ENCODE measurements at regions not wholly inside any gene's neighbourhood (a gene's known extent, or its start where the extent isn't known, plus 50 kb on each side); places are given as distances from the start of the nearest gene placed in this dataset.

GRCh38 chr5:67311701-67312100 lies 115.1 kb upstream of the CD180 start:
- Histone ChIP-seq H3K9me3 (ENCODE audit: control insufficient read depth in 1 of 2, insufficient read depth in 1 of 2, low read length in 2 of 2) (no peaks in the 10 kb centered on the region), H3K27ac (ENCODE audit: low read depth in 1 of 2, low read length in 2 of 2) (no peak overlapping the region), H3K4me1 (ENCODE audit: insufficient read depth, low read length) (peaks cover 3% of the 10 kb centered on the region), H3K4me3 (ENCODE audit: low read length) (no peak overlapping the region), H3K27me3 (ENCODE audit: control insufficient read depth in 1 of 2, insufficient read depth in 2 of 2, low read length in 2 of 2) (no peaks in the 10 kb centered on the region), H3K36me3 (ENCODE audit: insufficient read depth, low read length) (no peaks in the 10 kb centered on the region)
- DNase-seq (no peak), ATAC-seq (ENCODE audit: poor library complexity) (no peak)
- ChIA-PET CTCF (no interaction called here), POLR2A (no interaction called here)
- TF ChIP-seq, protein P1, sequence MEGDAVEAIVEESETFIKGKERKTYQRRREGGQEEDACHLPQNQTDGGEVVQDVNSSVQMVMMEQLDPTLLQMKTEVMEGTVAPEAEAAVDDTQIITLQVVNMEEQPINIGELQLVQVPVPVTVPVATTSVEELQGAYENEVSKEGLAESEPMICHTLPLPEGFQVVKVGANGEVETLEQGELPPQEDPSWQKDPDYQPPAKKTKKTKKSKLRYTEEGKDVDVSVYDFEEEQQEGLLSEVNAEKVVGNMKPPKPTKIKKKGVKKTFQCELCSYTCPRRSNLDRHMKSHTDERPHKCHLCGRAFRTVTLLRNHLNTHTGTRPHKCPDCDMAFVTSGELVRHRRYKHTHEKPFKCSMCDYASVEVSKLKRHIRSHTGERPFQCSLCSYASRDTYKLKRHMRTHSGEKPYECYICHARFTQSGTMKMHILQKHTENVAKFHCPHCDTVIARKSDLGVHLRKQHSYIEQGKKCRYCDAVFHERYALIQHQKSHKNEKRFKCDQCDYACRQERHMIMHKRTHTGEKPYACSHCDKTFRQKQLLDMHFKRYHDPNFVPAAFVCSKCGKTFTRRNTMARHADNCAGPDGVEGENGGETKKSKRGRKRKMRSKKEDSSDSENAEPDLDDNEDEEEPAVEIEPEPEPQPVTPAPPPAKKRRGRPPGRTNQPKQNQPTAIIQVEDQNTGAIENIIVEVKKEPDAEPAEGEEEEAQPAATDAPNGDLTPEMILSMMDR (IDR thresholded peaks at IDR 0.05): no peak
- H3K27ac Mint-ChIP-seq: no peak overlapping the region
- H3K4me3 Mint-ChIP-seq: no peak overlapping the region
- no peaks in the 10 kb centered on the region for H3K36me3 Mint-ChIP-seq (ENCODE audit: low read depth)
- intact Hi-C loops (cut with DNase I, micrococcal nuclease): no loop called here
- H3K4me1 Mint-ChIP-seq (ENCODE audit: low read depth): peaks cover 10% of the 10 kb centered on the region
- no peaks in the 10 kb centered on the region for H3K27me3 Mint-ChIP-seq
- H3K9me3 Mint-ChIP-seq: peaks cover 3% of the 10 kb centered on the region

GRCh38 chr5:67311208-67311607 lies 114.6 kb upstream of the CD180 start:
- DNase-seq: no peak

DNA sequence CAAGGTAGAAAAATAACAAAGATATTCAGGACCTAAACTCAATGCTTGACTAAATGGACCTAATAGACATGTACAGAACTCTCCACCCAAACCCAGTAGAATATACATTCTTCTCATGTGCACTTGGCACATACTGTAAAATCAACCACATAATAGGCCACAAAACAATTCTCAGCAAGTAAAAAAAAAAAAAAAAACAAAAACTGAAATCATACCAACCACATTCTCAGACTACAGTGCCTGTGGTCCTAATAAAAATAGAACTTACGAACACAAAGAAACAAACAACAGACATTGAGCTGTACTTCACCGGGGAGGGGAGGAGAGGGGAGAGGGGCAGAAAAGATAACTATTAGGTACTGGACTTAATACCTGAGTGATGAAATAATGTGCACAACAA lies 114.1 kb upstream of the CD180 start:
- H3K4me3 Mint-ChIP-seq: no peak overlapping the region
- CTCF ChIA-PET: no interaction called here

More at GRCh38 chr5:67311208-67311607, 114.6 kb upstream of the CD180 start:
- ATAC-seq (ENCODE audit: poor library complexity): no peak
- intact Hi-C loops (cut with DNase I, micrococcal nuclease): no loop called here
- peaks cover 6% of the 10 kb centered on the region for H3K4me1 ChIP-seq (ENCODE audit: insufficient read depth, low read length)
- no peak overlapping the region for H3K27ac ChIP-seq (ENCODE audit: low read depth in 1 of 2, low read length in 2 of 2)
- no peaks in the 10 kb centered on the region for H3K9me3 ChIP-seq (ENCODE audit: control insufficient read depth in 1 of 2, insufficient read depth in 1 of 2, low read length in 2 of 2)
- peaks cover 3% of the 10 kb centered on the region for H3K9me3 Mint-ChIP-seq
- no peak overlapping the region for H3K4me3 Mint-ChIP-seq
- H3K27me3 Mint-ChIP-seq: no peaks in the 10 kb centered on the region
- POLR2A ChIA-PET: no interaction called here
- no peaks in the 10 kb centered on the region for H3K27me3 ChIP-seq (ENCODE audit: control insufficient read depth in 1 of 2, insufficient read depth in 2 of 2, low read length in 2 of 2)
- no peak overlapping the region for H3K27ac Mint-ChIP-seq
- peaks cover 14% of the 10 kb centered on the region for H3K4me1 Mint-ChIP-seq (ENCODE audit: low read depth)
- H3K4me3 ChIP-seq (ENCODE audit: low read length): no peak overlapping the region
- CTCF ChIA-PET: no interaction called here
- H3K36me3 ChIP-seq (ENCODE audit: insufficient read depth, low read length): no peaks in the 10 kb centered on the region
- TF ChIP-seq, protein P1 (IDR thresholded peaks at IDR 0.05): no peak
- H3K36me3 Mint-ChIP-seq (ENCODE audit: low read depth): no peaks in the 10 kb centered on the region

More for the DNA sequence above, 114.1 kb upstream of the CD180 start:
- DNase-seq (peak in 1 of 14 experiments; percentile 21), ATAC-seq (ENCODE audit: poor library complexity) (no peak)
- POLR2A ChIA-PET: no interaction called here
- H3K9me3 ChIP-seq (ENCODE audit: control insufficient read depth in 1 of 2, insufficient read depth in 1 of 2, low read length in 2 of 2): no peaks in the 10 kb centered on the region
- Mint-ChIP-seq H3K4me1 (ENCODE audit: low read depth) (peaks cover 15% of the 10 kb centered on the region), H3K27me3 (no peaks in the 10 kb centered on the region), H3K9me3 (peaks cover 3% of the 10 kb centered on the region), H3K27ac (no peak overlapping the region), H3K36me3 (ENCODE audit: low read depth) (no peaks in the 10 kb centered on the region)
- intact Hi-C loops (cut with DNase I, micrococcal nuclease): no loop called here
- no peaks in the 10 kb centered on the region for H3K27me3 ChIP-seq (ENCODE audit: control insufficient read depth in 1 of 2, insufficient read depth in 2 of 2, low read length in 2 of 2)
- TF ChIP-seq, protein P1 (IDR thresholded peaks at IDR 0.05): no peak
- peaks cover 6% of the 10 kb centered on the region for H3K4me1 ChIP-seq (ENCODE audit: insufficient read depth, low read length)
- no peak overlapping the region for H3K27ac ChIP-seq (ENCODE audit: low read depth in 1 of 2, low read length in 2 of 2)
- H3K4me3 ChIP-seq (ENCODE audit: low read length): no peak overlapping the region
- H3K36me3 ChIP-seq (ENCODE audit: insufficient read depth, low read length): no peaks in the 10 kb centered on the region

All from CD4-positive, alpha-beta T cell (primary cell).